ENCODE measurements at regions not wholly inside any gene's neighbourhood (a gene's known extent, or its start where the extent isn't known, plus 50 kb on each side); places are given as distances from the start of the nearest gene placed in this dataset.

DNA sequence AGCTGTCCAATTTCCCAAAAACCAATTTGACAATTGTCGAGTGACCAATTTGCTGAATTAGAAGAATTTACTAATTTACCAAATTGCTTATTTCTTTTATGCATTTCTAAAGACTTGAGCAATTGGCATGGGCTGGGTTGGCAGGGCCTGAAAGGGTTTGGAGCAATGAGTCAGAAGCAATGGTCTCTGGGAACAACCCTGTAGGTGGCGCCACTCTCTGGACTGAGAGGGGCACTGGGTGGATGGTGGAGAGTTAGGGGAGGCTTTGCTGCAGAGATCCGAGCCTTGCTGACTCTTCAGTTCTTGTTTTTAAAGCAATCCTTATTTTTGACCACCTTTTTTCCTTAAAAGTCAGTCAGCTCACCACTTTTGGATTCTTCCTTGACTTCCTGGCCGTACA lies 71.5 kb upstream of the RPS23 start:
- no peak for DNase-seq

DNA sequence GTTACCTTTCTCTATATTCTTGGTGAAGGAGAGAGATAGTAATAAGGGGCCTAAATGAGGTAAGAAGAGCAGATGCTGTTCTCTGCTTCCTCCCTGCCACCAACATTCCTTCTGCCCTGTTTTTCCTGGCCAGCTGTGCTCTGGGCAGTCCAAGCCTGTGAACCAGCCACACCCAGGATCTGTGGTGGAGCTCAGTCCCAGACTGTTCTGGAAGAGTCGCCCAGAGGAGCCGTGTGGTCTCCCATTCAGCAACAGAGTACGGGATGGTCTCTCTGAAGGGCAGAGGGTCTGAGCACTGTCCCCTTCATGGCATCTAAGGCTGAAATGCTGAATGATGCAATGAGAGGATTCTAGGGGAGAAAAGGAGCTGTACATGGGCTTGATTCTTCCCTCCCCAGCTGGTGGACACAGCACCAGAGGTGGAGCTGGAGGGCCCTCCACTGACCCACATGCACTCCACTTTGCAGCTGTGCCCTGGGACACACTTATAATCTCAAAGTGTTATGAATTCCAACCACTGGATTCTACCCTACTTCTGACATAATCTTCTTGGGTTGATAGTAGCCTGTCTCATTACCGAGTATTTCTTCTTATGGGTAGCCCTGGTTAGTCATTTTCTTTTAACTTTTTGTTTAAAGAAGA lies 70.8 kb upstream of the RPS23 start:
- DNase-seq: no peak

DNA sequence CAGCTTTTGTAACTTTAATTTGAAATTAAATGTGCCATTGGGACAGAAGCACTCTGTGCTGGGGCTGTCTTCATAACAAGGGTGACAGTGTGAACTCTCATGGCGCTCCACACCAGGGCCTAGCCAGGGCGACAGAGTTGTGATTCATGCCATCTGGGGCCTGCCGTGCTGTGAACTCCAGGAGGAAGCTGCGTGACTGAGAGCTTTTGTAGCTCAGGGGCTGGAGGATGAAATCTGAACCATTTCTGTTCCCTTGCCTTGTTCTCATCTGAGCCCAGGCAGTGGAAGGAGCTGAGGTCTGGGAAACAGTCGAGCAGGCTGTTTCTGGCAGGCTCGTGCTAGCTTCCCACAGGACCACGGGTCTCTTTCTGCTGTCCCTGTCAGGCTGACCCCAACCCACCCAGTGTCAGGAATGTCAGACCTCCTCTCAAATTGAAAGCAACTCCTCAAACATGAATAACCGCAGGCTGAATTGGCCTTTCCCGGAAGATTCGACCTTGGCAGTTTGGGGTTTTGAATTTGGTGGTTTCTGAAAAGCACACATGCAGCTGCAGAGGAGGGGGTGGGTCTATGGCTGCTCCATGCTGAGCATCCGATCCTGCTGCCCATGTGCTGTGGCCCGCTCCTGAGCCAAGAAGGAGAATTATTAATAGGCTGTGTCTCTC lies 69.2 kb upstream of the RPS23 start:
- DNase-seq: no peak

DNA sequence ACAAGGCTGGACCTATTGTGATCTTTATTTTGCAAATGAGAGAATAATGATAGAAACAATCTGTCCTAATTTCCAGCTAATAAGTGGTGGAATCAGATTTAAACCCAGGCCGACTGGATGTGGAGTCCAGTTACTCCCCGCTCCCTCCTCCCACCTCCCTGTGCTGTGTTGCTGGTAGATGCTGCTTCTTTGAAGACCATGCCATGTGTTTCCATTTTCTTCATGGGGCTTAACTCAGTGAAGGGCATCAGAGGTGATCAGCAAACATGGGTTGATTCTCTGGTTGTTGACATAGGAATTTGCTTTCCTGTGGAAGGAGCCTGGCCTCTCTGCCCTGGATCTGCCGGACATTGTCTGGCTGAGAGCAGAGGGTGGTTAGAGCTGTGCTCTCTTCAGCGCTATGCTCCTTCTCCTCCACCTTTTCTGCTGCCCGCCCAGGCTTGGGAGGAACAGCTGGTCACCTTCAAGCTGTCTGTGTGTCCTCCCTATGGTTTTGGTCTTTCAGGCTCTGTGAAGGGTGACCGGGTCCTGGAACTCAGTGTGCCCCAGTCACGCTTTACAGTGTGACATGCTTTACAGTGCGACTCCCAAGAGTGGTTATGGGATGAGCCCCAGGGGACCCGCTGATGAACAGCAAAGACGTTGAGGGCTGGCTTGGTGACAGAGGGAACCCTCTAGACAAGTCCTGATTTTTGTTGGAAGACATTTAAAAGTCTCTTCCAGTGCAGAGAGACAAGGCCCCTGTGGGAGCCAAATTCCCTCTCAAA lies 68.4 kb upstream of the RPS23 start:
- DNase-seq: no peak

DNA sequence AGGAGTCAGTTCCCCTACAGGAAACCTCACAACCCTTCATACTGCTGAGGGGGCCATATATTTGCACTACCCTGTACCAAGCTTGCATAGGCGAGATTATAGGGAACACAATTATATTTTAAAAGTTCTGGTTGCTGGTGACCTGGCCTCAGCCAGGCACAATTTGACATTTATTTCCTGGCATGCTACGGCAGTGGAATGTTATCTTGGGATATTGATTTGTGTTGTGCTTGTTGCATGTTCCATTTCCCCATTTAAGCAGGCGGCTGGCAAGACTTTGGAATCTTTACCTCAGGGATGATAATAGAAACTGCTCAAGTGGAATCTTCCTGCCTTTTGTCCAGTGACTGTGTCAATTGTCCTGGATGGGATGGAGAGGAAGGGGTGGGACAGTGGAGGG lies 67.0 kb upstream of the RPS23 start:
- DNase-seq: no peak

DNA sequence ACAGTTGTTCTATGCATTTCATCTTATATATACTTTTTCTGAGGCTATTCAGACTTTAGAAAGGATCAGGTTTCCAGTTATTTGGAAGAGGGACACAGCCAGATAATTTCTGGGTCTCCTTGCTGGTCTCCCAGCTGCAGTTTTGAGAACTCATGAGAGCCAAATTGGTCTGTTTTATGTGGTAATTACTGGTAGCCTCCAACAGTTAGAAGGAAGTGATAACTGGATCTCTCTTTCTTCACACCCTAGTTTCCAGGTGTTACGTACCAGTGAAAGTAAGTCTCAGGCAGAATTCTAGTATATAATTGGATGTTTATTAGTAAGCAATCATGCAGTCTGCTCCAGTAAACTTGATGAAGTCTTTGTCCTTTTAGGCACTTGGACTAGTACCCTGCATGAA lies 63.2 kb upstream of the RPS23 start:
- no peak for DNase-seq

DNA sequence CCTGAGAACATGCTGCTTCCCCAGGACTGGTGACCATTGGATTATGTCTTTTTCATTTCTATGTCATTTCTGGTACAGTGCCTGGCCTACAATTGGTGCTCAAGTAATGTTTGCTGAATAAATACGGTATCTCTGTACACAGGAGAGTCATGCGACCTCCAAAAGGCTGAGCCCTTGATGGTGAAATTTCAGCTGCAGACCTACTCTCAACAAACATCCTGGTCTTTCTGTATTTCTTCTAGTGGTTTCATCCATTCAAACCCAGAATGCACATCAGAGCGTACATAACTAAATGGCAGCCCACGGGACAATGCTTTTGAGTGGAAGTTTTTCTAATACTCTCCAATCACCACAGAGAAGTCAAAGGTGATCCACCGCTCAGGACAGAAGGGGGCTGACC lies 62.6 kb upstream of the RPS23 start:
- no peak for DNase-seq

DNA sequence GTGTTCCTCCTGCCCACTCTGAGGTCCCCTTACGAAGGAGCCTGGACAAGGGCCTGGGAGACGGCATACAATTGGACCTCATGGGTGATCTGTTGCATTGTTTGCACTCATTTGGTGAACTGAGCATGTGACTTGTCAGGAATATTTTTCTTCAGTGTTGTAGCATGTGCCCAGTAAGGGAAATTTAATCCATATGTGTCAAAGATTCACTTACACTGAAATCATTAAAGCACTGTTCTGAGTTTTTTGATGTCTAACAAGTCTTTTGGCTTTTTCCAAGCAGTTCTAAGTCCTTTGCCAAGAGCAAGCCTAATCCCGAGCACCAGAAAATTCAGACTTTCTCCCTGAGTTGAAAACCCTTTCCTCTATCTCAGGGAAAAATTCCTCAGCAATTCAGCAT lies 61.6 kb upstream of the RPS23 start:
- DNase-seq: no peak

DNA sequence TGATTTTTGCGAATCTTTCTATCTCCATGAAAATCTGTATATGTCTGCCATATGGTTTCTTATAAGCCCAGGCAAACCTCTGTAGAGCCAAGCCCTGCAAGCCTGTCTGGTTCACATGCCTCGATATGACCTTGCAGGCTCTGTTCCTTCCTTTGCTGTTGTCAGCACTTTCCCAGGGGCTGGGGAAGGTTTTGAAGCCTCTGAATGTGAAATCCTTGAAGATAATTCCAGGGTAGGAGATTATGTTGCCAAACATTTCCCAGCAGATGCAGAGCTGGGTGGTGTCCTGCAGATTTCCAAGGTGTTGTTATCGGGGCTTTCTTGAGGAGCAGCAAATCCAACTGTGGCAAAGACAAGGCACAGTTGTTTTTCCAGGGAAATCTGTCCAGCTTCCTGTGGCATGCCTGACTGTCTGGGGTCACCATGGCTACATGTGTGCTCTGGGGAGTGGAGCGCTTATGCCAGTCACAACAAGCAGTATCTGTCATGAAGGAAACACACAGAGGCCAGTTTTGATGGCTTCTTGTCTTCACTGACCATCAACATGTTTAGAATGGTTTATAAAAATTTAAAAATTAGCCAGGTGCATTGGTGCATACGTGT lies 60.7 kb upstream of the RPS23 start:
- DNase-seq: no peak

DNA sequence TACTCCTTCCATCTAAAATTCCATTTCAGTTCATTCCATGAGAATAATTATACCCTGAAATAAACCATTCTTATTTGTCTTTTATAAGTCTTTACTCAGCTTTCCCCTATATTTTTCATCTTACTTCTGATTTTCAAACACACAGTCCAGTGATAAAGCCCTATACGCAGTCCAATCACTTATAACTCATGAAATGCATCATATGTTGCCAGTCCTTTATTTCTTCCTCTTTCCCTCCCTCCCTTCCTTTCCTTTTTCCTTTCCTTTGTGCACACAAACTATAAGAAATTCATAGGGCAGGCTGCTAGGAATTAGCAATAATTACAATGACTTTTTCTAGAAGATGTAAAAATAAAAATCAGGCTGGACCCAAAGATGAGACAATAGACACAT lies 58.8 kb upstream of the RPS23 start:
- no peak for DNase-seq

DNA sequence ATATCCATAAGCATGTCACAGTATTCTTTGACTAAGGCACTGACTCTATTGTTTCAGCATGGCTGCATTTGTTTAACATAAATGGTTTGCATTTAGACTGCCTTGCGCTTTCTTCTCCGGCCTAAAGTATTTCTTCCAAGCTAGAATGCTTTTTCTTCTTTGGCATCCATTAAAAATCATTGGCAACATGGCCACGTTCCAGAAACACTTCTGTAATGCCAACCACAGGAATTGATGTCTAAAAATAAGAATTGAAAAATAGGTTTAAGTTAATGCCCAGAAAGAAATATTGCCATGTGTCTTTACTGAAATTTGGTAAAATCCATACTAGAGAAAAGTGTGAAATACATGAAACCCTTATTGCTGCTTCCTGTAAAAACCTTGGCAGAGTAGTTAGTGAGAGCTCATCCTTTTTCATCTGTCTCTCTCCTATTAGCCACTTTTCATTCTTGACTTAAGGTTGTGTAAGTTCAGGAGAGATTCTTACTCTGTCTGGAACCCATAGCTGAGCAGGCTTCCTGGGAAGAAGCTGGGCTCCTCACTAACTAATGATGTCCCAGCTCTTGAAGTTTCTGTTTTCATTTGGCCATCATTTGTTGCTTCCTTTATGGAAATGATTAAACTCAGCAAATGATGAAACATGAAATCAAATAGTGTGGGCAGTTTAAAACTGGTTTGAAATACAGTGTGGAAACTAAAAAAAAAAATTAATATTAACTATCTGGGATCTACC lies 58.2 kb upstream of the RPS23 start:
- DNase-seq: no peak

DNA sequence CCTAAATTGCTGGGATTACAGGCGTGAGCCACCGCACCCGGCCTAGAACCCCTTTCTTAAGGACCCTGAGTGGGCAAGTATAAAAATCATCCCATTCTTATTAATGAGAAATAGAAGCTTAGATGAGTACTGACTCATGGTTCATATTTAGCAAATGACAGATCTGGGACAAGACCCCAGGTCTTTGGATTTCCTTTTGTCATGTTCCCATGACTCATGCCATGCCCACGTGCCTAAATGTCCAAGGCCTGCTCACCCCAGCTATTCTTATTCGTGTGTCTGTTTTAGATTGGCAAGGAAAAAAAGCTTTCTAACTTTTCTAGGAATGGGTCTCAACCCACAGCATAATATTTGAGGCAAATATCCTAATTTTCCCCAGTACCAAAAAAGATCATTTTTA lies 57.7 kb upstream of the RPS23 start:
- no peak for DNase-seq

DNA sequence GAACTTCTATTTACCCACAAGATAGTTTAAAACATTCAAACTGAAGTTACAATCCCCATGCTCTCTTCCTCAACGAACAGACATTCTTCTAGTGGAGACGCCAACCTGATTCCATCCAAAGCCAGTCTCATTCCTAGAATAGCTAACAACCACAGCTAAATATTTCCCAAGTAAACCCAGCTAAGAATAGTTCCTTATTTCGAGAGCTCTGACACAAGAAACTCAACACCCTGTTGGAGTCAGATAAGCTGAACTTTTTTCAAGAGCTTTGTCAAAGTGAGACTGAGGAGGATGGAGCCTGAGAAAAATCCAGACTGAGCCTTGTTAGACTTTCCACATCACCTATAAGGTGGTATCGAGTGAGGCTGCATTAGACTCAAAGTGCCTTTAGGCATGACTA lies 56.7 kb upstream of the RPS23 start:
- DNase-seq: no peak

DNA sequence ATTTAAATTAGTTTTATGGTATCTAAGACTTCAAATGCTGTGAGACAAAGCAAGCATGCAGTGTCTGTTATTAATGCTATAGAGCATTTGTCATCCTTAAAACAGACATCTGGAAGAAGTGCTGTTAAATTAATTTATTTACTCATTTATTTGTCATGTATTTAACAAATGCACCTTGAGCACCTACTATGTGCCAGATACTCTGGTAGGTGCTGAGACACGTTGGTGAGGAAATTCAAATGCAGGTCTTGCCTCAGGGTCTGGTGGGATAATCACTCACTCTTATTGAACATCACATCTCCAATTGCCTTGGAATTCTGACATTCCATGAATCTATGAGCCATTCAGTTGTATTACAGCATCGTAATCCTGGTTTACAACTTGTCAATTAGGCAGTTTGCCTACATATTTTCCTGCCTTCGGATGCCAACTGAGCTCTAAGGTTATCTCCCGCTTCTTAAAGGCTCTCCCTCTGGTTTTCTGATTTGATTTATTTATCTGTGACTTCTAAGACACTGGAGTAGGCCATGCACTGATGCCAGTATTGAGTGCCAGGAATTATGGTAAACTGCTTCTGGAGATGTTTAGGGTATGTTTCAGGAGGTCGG lies 56.0 kb upstream of the RPS23 start:
- DNase-seq: no peak

DNA sequence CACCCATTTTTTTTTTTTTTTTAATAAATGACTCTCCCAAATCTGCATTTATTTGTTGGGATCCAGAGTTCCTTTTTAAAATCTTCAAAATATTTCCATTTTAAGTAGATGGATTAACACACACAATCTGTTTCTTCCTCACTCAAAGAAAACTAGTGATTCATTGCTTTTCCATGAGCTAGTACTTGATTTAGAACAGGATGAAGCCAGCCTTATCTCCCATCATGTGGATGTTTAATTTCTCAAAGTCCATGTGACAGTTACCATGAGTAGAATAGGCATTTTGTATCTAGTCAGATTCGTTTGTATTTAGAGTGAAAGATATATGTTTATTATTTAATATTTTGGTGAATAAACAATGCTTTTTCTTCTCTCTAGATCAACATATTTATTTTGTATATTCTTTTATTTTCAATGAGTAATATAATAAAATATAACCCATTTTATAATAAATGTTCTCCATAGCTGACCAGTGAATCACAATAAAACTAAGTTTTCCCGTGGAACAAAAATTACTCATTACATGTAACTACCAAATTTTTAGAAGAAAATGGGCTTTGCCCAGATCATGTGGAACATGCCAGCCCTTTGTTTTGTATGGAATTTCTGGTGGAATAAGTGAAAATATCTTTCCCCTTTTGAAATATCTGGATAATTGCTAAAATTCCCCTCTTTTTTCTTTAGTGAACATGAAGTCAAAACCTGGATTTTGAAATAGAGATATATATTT lies 54.9 kb upstream of the RPS23 start:
- no peak for DNase-seq

DNA sequence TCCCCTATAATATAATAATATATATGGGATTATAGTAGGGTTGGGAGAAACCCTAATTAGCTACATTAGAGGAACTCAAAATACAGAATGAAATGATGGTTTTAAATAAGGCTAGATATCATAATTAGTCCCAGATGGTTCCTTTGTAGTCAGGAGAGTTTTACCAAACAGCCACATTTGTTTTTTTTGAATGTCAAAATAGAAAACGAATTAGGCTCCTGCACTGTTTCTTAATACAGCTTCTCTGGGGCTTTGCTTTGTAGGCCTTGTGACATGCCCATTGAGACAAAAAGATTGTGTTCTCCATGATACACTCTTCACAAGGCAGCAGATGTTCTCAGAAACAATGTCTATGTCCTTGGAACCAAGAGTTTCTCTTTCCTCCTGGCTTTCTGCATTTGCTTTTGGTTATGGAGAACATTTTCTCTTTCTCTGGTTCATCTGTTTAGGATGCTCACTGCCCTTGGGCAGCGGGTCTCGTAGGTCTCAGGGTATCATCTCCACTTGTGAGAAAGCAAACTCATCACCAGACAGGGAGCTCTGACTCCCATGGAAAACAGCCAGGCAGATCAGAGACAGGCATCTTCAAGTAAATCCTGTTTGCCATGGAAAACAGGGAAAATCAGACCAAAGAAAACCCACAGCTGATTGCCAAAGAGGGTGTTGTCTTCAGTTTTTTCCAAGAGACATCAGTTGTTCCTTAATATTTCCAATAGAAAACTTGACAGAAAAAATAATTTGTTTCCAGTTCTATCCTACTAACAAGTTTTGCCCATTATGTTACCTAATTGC lies 54.1 kb upstream of the RPS23 start:
- no peak for DNase-seq

DNA sequence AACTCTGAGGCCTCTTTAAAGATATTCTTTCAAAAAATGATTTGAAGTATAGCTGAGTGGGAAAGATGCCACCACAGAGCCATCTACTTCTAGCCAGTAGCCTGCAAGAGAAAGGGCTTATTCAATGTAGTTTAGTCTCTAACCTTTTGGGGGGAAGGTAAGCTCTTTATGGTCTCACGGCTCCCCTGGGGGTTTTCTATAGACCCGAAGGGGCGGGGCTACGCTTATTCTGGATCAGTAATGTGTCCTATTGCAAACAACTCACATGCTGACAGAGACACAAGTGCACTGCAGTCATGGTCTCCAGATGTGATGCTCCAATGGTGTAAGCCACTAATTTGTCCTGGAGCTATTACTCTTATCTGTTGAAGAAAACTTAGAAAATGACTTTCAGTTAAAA lies 53.4 kb upstream of the RPS23 start:
- DNase-seq: no peak

DNA sequence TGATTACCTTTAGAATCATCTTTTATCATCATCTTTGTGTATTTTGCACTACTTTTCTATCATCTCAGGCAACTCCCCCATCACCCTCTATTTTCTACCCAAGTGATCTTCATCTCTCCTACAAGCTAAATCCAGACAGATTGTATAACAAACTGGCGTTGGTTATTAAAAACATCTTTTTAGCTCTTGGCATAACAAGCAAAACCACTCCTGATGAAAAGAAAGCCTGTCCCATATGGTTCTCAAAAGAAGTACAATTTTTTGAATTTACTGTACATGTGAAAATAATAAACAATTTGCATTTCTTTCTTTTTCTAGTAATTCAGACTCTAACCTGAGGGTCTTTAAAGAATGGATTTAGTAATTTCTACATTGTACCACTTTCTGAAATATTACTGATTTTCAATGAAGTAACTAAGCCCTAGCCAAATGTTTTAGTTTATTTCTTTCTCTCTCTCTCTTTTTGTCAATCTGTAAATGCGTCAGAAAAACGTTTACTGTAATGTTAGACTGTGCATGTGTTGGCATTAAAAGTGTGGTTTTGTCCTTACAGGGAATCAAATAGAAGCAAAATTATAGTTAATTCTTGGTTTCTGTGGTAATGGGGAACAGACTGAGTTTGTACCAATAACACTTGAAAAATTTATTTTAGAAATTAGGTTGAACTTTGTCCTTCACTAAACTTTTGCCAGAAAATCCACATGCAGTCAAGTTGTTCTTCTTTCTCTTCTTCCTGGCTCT lies 52.5 kb upstream of the RPS23 start:
- no peak for DNase-seq

DNA sequence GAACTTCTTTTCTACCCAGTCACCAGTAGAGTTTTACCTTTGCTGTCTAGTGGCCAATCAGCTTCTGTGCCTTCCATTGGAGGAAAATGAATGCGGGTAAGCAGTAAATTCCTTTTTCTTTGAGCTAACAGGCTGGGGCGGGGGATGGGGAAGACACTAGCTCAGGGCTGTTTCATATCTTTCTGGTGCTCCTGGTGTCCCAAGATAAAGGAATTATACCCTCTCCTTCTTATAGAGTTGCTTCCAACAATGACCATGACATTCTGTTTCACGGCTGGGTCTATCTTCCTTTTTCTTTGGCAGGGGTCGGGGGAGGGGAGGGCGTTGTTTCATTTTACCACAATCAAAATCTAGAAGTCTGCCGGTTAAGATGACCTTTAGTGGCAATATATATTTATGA lies 51.2 kb upstream of the RPS23 start:
- DNase-seq: no peak

All from NCI-H524 treated with DMSO at 0.1 percent for 48 hours (cell line).